Gastroesophageal sphincter (tissue), 4 donors: ENCODE measurements at regions not wholly inside any gene's neighbourhood (a gene's known extent, or its start where the extent isn't known, plus 50 kb on each side); places are given as distances from the start of the nearest gene placed in this dataset.

Experiments used
- ATAC-seq: fragments of 150-250 bp; one replicate; pipeline ENCODE4 v1.9.1; 2016; ENCODE audit warnings: mild to moderate bottlenecking, moderate library complexity
- H3K27ac ChIP-seq, 4 donors: fragments of 200-600 bp; sonication (generic) in 3 of 4; 1 replicate in 3 of 4; 2 replicates in 1 of 4; pipeline ENCODE4 v1.5.1; 2016 to 2019
- H3K27me3 ChIP-seq: fragments of 200-600 bp; sonication (generic); one replicate; pipeline ENCODE4 v1.5.1; 2019
- H3K36me3 ChIP-seq, 2 donors: fragments of 200-600 bp; sonication (generic); one replicate each; pipeline ENCODE4 v1.5.1; 2019; ENCODE audit warnings: control low read depth in 1 of 2
- H3K4me1 ChIP-seq, 3 donors: fragments of 200-600 bp; sonication (generic); 1 replicate in 2 of 3; 2 replicates in 1 of 3; pipeline ENCODE4 v1.5.1; 2016 to 2019; ENCODE audit warnings: control low read depth in 2 of 3
- H3K4me3 ChIP-seq, 2 donors: fragments of 200-600 bp; sonication (generic); one replicate each; pipeline ENCODE4 v1.5.1; 2019; ENCODE audit warnings: mild to moderate bottlenecking in 1 of 2, moderate library complexity in 1 of 2
- H3K9me3 ChIP-seq, 3 donors: fragments of 200-600 bp; sonication (generic); one replicate each; pipeline ENCODE4 v1.5.1; 2017 to 2019; ENCODE audit warnings: control low read depth in 2 of 3
- CTCF ChIP-seq, 4 experiments: fragments of 200-600 bp in 2 of 4; fragments of 450-650 bp in 2 of 4; sonication (generic) in 1 of 4; IDR thresholded peaks; one replicate each; pipeline ENCODE4 v1.5.1; 2017 to 2019; ENCODE audit warnings: antibody characterized with exemption in 4 of 4, mild to moderate bottlenecking in 2 of 4, moderate library complexity in 2 of 4
- EP300 ChIP-seq: sonication (generic); formaldehyde crosslinking; IDR thresholded peaks from one replicate; pipeline ENCODE4 v1.6.1; 2017; ENCODE audit warnings: antibody characterized with exemption, mild to moderate bottlenecking
- POLR2A ChIP-seq, 2 donors: fragments of 450-650 bp; IDR thresholded peaks; one replicate each; pipeline ENCODE4 v1.6.1; 2017; ENCODE audit warnings: antibody characterized with exemption in 2 of 2, mild to moderate bottlenecking in 2 of 2, moderate library complexity in 1 of 2
- POLR2AphosphoS5 ChIP-seq: sonication (generic); formaldehyde crosslinking; IDR thresholded peaks from one replicate; pipeline ENCODE4 v1.6.1; 2017; ENCODE audit warnings: antibody characterized with exemption
- WGBS, 2 donors: methylation state at CpG; one replicate each; pipeline ENCODE4 v1.1.5; 2018; ENCODE audit warnings: low coverage in 1 of 2; 5-methylcytosine and 5-hydroxymethylcytosine counted together

- TF ChIP-seq EP300 (no peak), POLR2A (IDR thresholded peaks at IDR 0.05) (no peak), CTCF (IDR thresholded peaks at IDR 0.05) (no peak)
- Histone ChIP-seq H3K9me3 (peaks cover 0 to 37% (median 0%) of the 10 kb centered on the region in 3 donors), H3K36me3 (no peaks in the 10 kb centered on the region), H3K4me1 (no peaks in the 10 kb centered on the region), H3K4me3 (no peak overlapping the region), H3K27me3 (no peaks in the 10 kb centered on the region), H3K27ac (no peak overlapping the region)
- no peak for ATAC-seq
Observed at GRCh38 chr5:8805653-8806052, 740.2 kb downstream of the SEMA5A start.

- Histone ChIP-seq H3K9me3 (peaks cover 0 to 26% (median 0%) of the 10 kb centered on the region in 3 donors), H3K36me3 (no peaks in the 10 kb centered on the region), H3K4me1 (no peaks in the 10 kb centered on the region), H3K4me3 (no peak overlapping the region), H3K27ac (no peak overlapping the region), H3K27me3 (no peaks in the 10 kb centered on the region)
- WGBS, 2 donors = 0 to 53% methylated on average over 1 to 3 of the region's 3 CpGs
- TF ChIP-seq EP300 (no peak), POLR2A (IDR thresholded peaks at IDR 0.05) (no peak), CTCF (IDR thresholded peaks at IDR 0.05) (no peak)
- ATAC-seq = no peak
Observed at GRCh38 chr5:8807636-8808035, 738.2 kb downstream of the SEMA5A start.

GRCh38 chr5:8811581-8811980 lies 734.3 kb downstream of the SEMA5A start:
- H3K4me1 ChIP-seq = no peaks in the 10 kb centered on the region
- ATAC-seq = no peak
- H3K27ac ChIP-seq = no peak overlapping the region
- WGBS, 2 donors = 31 to 37% methylated on average over 2 to 3 of the region's 3 CpGs
- no peaks in the 10 kb centered on the region for H3K36me3 ChIP-seq
- H3K4me3 ChIP-seq = no peak overlapping the region
- no peak for TF ChIP-seq POLR2AphosphoS5
- no peak for TF ChIP-seq POLR2A (IDR thresholded peaks at IDR 0.05)
- TF ChIP-seq EP300 = no peak
- no peak for TF ChIP-seq CTCF (IDR thresholded peaks at IDR 0.05)
- peaks cover 0 to 26% (median 0%) of the 10 kb centered on the region in 3 donors for H3K9me3 ChIP-seq
- no peaks in the 10 kb centered on the region for H3K27me3 ChIP-seq

GRCh38 chr5:8813180-8813579 lies 732.7 kb downstream of the SEMA5A start:
- H3K36me3 ChIP-seq = no peaks in the 10 kb centered on the region
- H3K9me3 ChIP-seq = peaks cover 0 to 26% (median 0%) of the 10 kb centered on the region in 3 donors
- TF ChIP-seq EP300 = no peak
- no peak for TF ChIP-seq POLR2AphosphoS5
- no peak for TF ChIP-seq CTCF (IDR thresholded peaks at IDR 0.05)
- H3K27ac ChIP-seq = no peak overlapping the region
- H3K4me3 ChIP-seq = no peak overlapping the region
- no peaks in the 10 kb centered on the region for H3K27me3 ChIP-seq
- H3K4me1 ChIP-seq = no peaks in the 10 kb centered on the region
- ATAC-seq = no peak
- 74 to 76% methylated on average over 3 of the region's 3 CpGs for WGBS, 2 donors

GRCh38 chr5:8814105-8814504 lies 731.8 kb downstream of the SEMA5A start:
- TF ChIP-seq EP300 = no peak
- TF ChIP-seq POLR2AphosphoS5 = no peak
- no peak for TF ChIP-seq CTCF (IDR thresholded peaks at IDR 0.05)
- TF ChIP-seq POLR2A (IDR thresholded peaks at IDR 0.05) = no peak
- Histone ChIP-seq H3K4me1 (no peaks in the 10 kb centered on the region), H3K27me3 (no peaks in the 10 kb centered on the region), H3K9me3 (peaks cover 0 to 29% (median 0%) of the 10 kb centered on the region in 3 donors), H3K4me3 (no peak overlapping the region), H3K27ac (no peak overlapping the region), H3K36me3 (no peaks in the 10 kb centered on the region)
- ATAC-seq = no peak
